ENCODE measurements at regions not wholly inside any gene's neighbourhood (a gene's known extent, or its start where the extent isn't known, plus 50 kb on each side); places are given as distances from the start of the nearest gene placed in this dataset.

DNA sequence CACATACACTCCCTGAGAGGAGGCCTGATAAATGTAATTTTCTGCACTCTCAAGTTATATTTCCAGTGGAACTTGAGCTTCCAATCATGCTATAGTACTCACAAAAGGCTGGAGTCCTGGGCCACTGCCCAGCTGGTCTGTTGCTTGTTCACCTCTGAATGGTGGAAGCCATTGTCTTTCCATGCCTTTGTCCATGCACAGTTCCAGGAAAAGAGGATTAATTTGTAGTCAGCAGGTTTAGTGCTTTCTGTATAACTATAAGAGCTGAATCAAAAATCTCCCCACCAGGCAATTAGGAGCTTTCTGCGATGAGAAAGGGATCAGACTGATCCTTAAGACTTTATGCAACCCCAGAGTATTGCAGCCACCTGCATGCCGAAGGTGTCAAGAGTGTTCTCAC, 195.4 kb upstream of the PGRMC2 start:
- DNase-seq (ENCODE audit: low read depth, low spot score) = no peak
- no peak for ATAC-seq
- in situ Hi-C loops (cut with HindIII; ENCODE audit: low pct_unique_long_range_greater_than_20kb, low sequenced_read_pairs) = no loop called here
- Histone ChIP-seq H3K36me3 (ENCODE audit: control insufficient read depth, insufficient read depth, low read length) (no peaks in the 10 kb centered on the region), H3K9me3 (ENCODE audit: control insufficient read depth, insufficient read depth, low read depth, low read length) (no peaks in the 10 kb centered on the region), H3K4me3 (ENCODE audit: low read depth in 2 of 2, low read length in 2 of 2) (no peak overlapping the region), H3K27me3 (ENCODE audit: control insufficient read depth, insufficient read depth, low read length) (no peaks in the 10 kb centered on the region), H3K4me1 (ENCODE audit: control insufficient read depth, insufficient read depth, low read length) (no peaks in the 10 kb centered on the region), H3K27ac (ENCODE audit: low read length) (no peak overlapping the region)
- intact Hi-C loops (cut with micrococcal nuclease; ENCODE audit: unreplicated experiment) = no loop called here
- TF ChIP-seq TCF7L2 (IDR thresholded peaks at IDR 0.05; ENCODE audit: low read depth, low read length) = no peak
- TF ChIP-seq POLR2AphosphoS5 (IDR thresholded peaks at IDR 0.05; ENCODE audit: low read depth, low read length) = no peak
- TF ChIP-seq, protein P1, sequence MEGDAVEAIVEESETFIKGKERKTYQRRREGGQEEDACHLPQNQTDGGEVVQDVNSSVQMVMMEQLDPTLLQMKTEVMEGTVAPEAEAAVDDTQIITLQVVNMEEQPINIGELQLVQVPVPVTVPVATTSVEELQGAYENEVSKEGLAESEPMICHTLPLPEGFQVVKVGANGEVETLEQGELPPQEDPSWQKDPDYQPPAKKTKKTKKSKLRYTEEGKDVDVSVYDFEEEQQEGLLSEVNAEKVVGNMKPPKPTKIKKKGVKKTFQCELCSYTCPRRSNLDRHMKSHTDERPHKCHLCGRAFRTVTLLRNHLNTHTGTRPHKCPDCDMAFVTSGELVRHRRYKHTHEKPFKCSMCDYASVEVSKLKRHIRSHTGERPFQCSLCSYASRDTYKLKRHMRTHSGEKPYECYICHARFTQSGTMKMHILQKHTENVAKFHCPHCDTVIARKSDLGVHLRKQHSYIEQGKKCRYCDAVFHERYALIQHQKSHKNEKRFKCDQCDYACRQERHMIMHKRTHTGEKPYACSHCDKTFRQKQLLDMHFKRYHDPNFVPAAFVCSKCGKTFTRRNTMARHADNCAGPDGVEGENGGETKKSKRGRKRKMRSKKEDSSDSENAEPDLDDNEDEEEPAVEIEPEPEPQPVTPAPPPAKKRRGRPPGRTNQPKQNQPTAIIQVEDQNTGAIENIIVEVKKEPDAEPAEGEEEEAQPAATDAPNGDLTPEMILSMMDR (IDR thresholded peaks at IDR 0.05) = no peak
- no peak for TF ChIP-seq SIN3A (IDR thresholded peaks at IDR 0.05; ENCODE audit: borderline replicate concordance, insufficient read depth, low read depth, low read length)
- TF ChIP-seq, protein P2, sequence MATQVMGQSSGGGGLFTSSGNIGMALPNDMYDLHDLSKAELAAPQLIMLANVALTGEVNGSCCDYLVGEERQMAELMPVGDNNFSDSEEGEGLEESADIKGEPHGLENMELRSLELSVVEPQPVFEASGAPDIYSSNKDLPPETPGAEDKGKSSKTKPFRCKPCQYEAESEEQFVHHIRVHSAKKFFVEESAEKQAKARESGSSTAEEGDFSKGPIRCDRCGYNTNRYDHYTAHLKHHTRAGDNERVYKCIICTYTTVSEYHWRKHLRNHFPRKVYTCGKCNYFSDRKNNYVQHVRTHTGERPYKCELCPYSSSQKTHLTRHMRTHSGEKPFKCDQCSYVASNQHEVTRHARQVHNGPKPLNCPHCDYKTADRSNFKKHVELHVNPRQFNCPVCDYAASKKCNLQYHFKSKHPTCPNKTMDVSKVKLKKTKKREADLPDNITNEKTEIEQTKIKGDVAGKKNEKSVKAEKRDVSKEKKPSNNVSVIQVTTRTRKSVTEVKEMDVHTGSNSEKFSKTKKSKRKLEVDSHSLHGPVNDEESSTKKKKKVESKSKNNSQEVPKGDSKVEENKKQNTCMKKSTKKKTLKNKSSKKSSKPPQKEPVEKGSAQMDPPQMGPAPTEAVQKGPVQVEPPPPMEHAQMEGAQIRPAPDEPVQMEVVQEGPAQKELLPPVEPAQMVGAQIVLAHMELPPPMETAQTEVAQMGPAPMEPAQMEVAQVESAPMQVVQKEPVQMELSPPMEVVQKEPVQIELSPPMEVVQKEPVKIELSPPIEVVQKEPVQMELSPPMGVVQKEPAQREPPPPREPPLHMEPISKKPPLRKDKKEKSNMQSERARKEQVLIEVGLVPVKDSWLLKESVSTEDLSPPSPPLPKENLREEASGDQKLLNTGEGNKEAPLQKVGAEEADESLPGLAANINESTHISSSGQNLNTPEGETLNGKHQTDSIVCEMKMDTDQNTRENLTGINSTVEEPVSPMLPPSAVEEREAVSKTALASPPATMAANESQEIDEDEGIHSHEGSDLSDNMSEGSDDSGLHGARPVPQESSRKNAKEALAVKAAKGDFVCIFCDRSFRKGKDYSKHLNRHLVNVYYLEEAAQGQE (IDR thresholded peaks at IDR 0.05; ENCODE audit: insufficient read depth in 1 of 2, low read depth in 2 of 2, low read length in 1 of 2) = no peak
- ChIA-PET CTCF (no interaction called here), POLR2A (no interaction called here)
- BruUV-seq (replicated peaks) = no TSS peak

DNA sequence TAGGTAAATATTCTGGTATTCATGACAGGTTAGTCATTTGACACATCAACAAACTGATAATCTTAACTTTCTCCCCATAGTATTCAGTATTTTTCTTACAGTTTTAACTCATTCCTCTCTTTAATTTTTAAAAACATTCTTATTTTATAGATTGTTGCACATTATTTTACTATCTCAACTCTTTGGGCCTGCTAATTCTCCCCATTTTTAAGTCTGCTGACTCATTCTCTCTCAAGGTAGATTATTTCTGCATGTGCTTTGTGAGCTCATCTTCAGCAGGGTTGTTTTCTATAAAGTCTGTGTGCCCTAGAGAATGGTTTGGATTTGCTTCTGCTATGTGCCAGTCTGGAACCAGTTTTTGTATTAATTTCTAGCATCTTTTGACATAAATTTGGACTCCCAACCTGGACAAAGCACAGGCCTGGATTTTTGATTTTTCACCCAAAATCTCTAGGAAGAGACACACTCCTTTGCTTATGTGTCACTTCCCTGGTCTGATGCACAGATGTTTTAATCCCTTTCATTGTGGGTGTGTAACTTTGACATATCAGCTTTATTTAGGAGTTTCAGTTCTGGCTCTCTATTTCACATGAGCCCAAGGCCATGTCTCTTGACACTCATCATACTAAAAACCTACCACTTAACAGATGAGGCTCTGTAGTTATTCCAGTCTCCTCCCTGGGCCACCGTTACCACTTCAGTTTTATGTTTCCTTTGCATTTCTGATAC, 194.3 kb upstream of the PGRMC2 start:
- no peaks in the 10 kb centered on the region for H3K36me3 ChIP-seq (ENCODE audit: control insufficient read depth, insufficient read depth, low read length)
- no peaks in the 10 kb centered on the region for H3K4me1 ChIP-seq (ENCODE audit: control insufficient read depth, insufficient read depth, low read length)
- in situ Hi-C loops (cut with HindIII; ENCODE audit: low pct_unique_long_range_greater_than_20kb, low sequenced_read_pairs) (no loop called here), intact Hi-C loops (cut with micrococcal nuclease; ENCODE audit: unreplicated experiment) (no loop called here)
- ChIA-PET CTCF (no interaction called here), POLR2A (no interaction called here)
- H3K9me3 ChIP-seq (ENCODE audit: control insufficient read depth, insufficient read depth, low read depth, low read length) = no peaks in the 10 kb centered on the region
- ATAC-seq (no peak), DNase-seq (ENCODE audit: low read depth, low spot score) (no peak)
- H3K27me3 ChIP-seq (ENCODE audit: control insufficient read depth, insufficient read depth, low read length) = no peaks in the 10 kb centered on the region
- no peak overlapping the region for H3K27ac ChIP-seq (ENCODE audit: low read length)
- TF ChIP-seq SIN3A (IDR thresholded peaks at IDR 0.05; ENCODE audit: borderline replicate concordance, insufficient read depth, low read depth, low read length) (no peak), TCF7L2 (IDR thresholded peaks at IDR 0.05; ENCODE audit: low read depth, low read length) (no peak), POLR2AphosphoS5 (IDR thresholded peaks at IDR 0.05; ENCODE audit: low read depth, low read length) (no peak)
- TF ChIP-seq, protein P2 (IDR thresholded peaks at IDR 0.05; ENCODE audit: insufficient read depth in 1 of 2, low read depth in 2 of 2, low read length in 1 of 2) = no peak
- TF ChIP-seq, protein P1 (IDR thresholded peaks at IDR 0.05) = no peak
- H3K4me3 ChIP-seq (ENCODE audit: low read depth in 2 of 2, low read length in 2 of 2) = no peak overlapping the region
- BruUV-seq (replicated peaks) = no TSS peak
